Mucosa of descending colon (tissue), 3 donors: ENCODE measurements at regions not wholly inside any gene's neighbourhood (a gene's known extent, or its start where the extent isn't known, plus 50 kb on each side); places are given as distances from the start of the nearest gene placed in this dataset.

ENCODE experiments used
- ATAC-seq: fragments of 200-7000 bp; cut with Tn5 transposase; one replicate; pipeline ENCODE4 v1.9.1; 2020; ENCODE audit warnings: mild to moderate bottlenecking, moderate library complexity
- DNase-seq, 3 donors: peaks; one replicate each; pipeline ENCODE4 v3.0.0-alpha.2; 2020
- H3K36me3 ChIP-seq: fragments of 200-600 bp; one replicate; pipeline ENCODE4 v1.8.0; 2021; ENCODE audit warnings: low read depth, mild to moderate bottlenecking
- H3K4me1 ChIP-seq: fragments of 200-600 bp; one replicate; pipeline ENCODE4 v1.8.0; 2021; ENCODE audit warnings: low read depth, mild to moderate bottlenecking
- H3K4me3 ChIP-seq: fragments of 200-600 bp; one replicate; pipeline ENCODE4 v1.8.0; 2021; ENCODE audit warnings: mild to moderate bottlenecking
- H3K9me3 ChIP-seq: fragments of 200-600 bp; one replicate; pipeline ENCODE4 v1.8.0; 2021; ENCODE audit warnings: mild to moderate bottlenecking
- CTCF ChIP-seq: fragments of 200-600 bp; IDR thresholded peaks from one replicate; pipeline ENCODE4 v1.8.0; 2022; ENCODE audit warnings: antibody characterized with exemption, mild to moderate bottlenecking
- intact Hi-C, 2 donors: fragments of 100-400 bp; cut with DNase I in 1 of 2; cut with micrococcal nuclease in 1 of 2; formaldehyde crosslinking; loops; one replicate each; pipeline versions ENCODE4 v1.11.0 to v1.11.1; 2022; cut with DNase I, micrococcal nuclease
- donor health status: DM: no; HTN: no; CAD: no; lungs with moderate emphysema.
- donor health status: DM: no; HTN: no; CAD: no.
- donor health status: DM: no; HTN: yes; CAD: no.

- no peak for DNase-seq
- no peaks in the 10 kb centered on the region for H3K36me3 ChIP-seq
- no peak for TF ChIP-seq CTCF
- H3K9me3 ChIP-seq, result no peaks in the 10 kb centered on the region
- no peak overlapping the region for H3K4me3 ChIP-seq
- H3K4me1 ChIP-seq, result no peaks in the 10 kb centered on the region
- ATAC-seq, result no peak
- intact Hi-C loops, result no loop called here
Observed at GRCh38 chr10:120076996-120077706, 184.6 kb downstream of the SEC23IP start.

- no peaks in the 10 kb centered on the region for H3K9me3 ChIP-seq
- intact Hi-C loops, result no loop called here
- H3K4me3 ChIP-seq, result no peak overlapping the region
- DNase-seq (no peak), ATAC-seq (no peak)
- no peaks in the 10 kb centered on the region for H3K36me3 ChIP-seq
- no peak for TF ChIP-seq CTCF
- no peaks in the 10 kb centered on the region for H3K4me1 ChIP-seq
Observed at GRCh38 chr10:120077707-120078492, 185.4 kb downstream of the SEC23IP start.

- no peaks in the 10 kb centered on the region for H3K9me3 ChIP-seq
- no peaks in the 10 kb centered on the region for H3K36me3 ChIP-seq
- TF ChIP-seq CTCF, result no peak
- DNase-seq (no peak), ATAC-seq (no peak)
- H3K4me1 ChIP-seq, result no peaks in the 10 kb centered on the region
- no peak overlapping the region for H3K4me3 ChIP-seq
- intact Hi-C loops, result no loop called here
Observed at GRCh38 chr10:120085096-120085796, 192.7 kb downstream of the SEC23IP start.

GRCh38 chr10:120086066-120086465, 193.5 kb downstream of the SEC23IP start:
- intact Hi-C loops, result no loop called here
- Histone ChIP-seq H3K4me3 (no peak overlapping the region), H3K9me3 (no peaks in the 10 kb centered on the region), H3K4me1 (no peaks in the 10 kb centered on the region), H3K36me3 (no peaks in the 10 kb centered on the region)
- TF ChIP-seq CTCF, result no peak
- DNase-seq, result no peak
- no peak for ATAC-seq

- Histone ChIP-seq H3K36me3 (no peaks in the 10 kb centered on the region), H3K4me3 (no peak overlapping the region), H3K9me3 (no peaks in the 10 kb centered on the region), H3K4me1 (no peaks in the 10 kb centered on the region)
- intact Hi-C loops, result no loop called here
- no peak for TF ChIP-seq CTCF
- ATAC-seq, result no peak
- DNase-seq, result no peak
Observed at GRCh38 chr10:120087109-120087508, 194.6 kb downstream of the SEC23IP start.
